Effector memory CD4-positive, alpha-beta T cell (primary cell): ENCODE measurements at regions not wholly inside any gene's neighbourhood (a gene's known extent, or its start where the extent isn't known, plus 50 kb on each side); places are given as distances from the start of the nearest gene placed in this dataset.
"Not testable (repeated sequence)": the region's sequence is repeated elsewhere in the genome, so short reads cannot be mapped to it uniquely, and the experiment has no call there.

Source experiments
- DNase-seq, 3 donors: peaks; one replicate each; pipeline ENCODE4 v3.0.0-alpha.2; 2020
- H3K27ac ChIP-seq: 2 replicates; pipeline ENCODE4 v1.7.0; 2013; ENCODE audit warnings: mild to moderate bottlenecking, low read length, moderate library complexity; ENCODE audit not compliant: insufficient read depth, poor library complexity, severe bottlenecking
- H3K27me3 ChIP-seq: replicated peaks from 2 replicates; pipeline ENCODE4 v1.7.0; 2013; ENCODE audit warnings: mild to moderate bottlenecking, low read length; ENCODE audit not compliant: insufficient read depth, control insufficient read depth, poor library complexity, severe bottlenecking
- H3K36me3 ChIP-seq: 2 replicates; pipeline ENCODE4 v1.7.0; 2013; ENCODE audit warnings: mild to moderate bottlenecking, low read length, moderate library complexity; ENCODE audit not compliant: control insufficient read depth, insufficient read depth
- H3K4me1 ChIP-seq: 2 replicates; pipeline ENCODE4 v1.7.0; 2013; ENCODE audit warnings: low read length, mild to moderate bottlenecking; ENCODE audit not compliant: control insufficient read depth, insufficient read depth, poor library complexity, severe bottlenecking
- H3K4me3 ChIP-seq: 2 replicates; pipeline ENCODE4 v1.7.0; 2013; ENCODE audit warnings: low read length, low read depth, mild to moderate bottlenecking; ENCODE audit not compliant: insufficient read depth, poor library complexity, severe bottlenecking
- H3K9me3 ChIP-seq: 2 replicates; pipeline ENCODE4 v1.7.0; 2013; ENCODE audit warnings: mild to moderate bottlenecking, low read length, moderate library complexity; ENCODE audit not compliant: control insufficient read depth

DNA sequence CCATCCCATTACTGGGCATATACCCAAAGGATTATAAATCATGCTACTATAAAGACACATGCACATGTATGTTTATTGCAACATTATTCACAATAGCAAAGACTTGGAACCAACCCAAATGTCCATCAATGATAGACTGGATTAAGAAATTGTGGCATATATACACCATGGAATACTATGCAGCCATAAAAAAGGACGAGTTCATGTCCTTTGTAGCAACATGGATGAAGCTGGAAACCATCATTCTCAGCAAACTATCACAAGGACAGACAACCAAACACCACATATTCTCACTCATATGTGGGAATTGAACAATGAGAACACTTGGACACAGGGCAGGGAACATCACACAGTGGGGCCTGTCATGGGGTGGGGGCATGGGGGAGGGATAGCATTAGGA, 181.5 kb upstream of the SPRY2 start:
- H3K9me3 ChIP-seq, DNase-seq: not testable (repeated sequence)

GRCh38 chr13:80516818-80517348, 176.0 kb upstream of the SPRY2 start:
- Histone ChIP-seq H3K36me3 (no peaks in the 10 kb centered on the region), H3K27me3 (no peaks in the 10 kb centered on the region), H3K4me3 (no peak overlapping the region), H3K27ac (no peak overlapping the region), H3K9me3 (no peaks in the 10 kb centered on the region), H3K4me1 (no peaks in the 10 kb centered on the region)
- no peak for DNase-seq

More for the DNA sequence above, 181.5 kb upstream of the SPRY2 start:
- H3K4me1 ChIP-seq, H3K4me3 ChIP-seq, H3K36me3 ChIP-seq, H3K27me3 ChIP-seq, H3K27ac ChIP-seq: not testable (repeated sequence)

DNA sequence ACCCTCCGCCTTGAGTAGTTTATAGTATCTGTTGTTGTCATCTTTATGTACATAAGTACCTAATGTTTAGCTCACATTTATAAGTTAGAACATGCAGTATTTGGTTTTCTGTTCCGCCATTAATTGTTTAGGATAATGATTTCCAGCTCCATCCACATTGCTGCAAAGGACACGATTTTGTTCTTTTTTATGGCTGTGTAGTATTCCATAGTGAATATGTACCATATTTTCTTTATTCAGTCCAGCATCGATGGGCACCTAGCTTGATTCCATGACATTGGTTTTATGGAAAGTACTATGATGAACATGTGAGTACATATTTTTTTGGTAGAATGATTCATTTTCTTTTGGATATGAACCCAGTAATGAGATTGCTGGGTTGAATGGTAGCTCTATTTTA, 174.4 kb upstream of the SPRY2 start:
- Histone ChIP-seq H3K9me3 (no peaks in the 10 kb centered on the region), H3K36me3 (no peaks in the 10 kb centered on the region), H3K4me1 (no peaks in the 10 kb centered on the region), H3K27ac (no peak overlapping the region), H3K27me3 (no peaks in the 10 kb centered on the region), H3K4me3 (no peak overlapping the region)
- DNase-seq: no peak

GRCh38 chr13:80513196-80513595, 172.3 kb upstream of the SPRY2 start:
- H3K27me3 ChIP-seq: no peaks in the 10 kb centered on the region
- H3K4me1 ChIP-seq: no peaks in the 10 kb centered on the region
- H3K36me3 ChIP-seq: no peaks in the 10 kb centered on the region
- no peak for DNase-seq
- no peak overlapping the region for H3K4me3 ChIP-seq
- no peak overlapping the region for H3K27ac ChIP-seq
- H3K9me3 ChIP-seq: no peaks in the 10 kb centered on the region

GRCh38 chr13:80510686-80511085, 169.8 kb upstream of the SPRY2 start:
- H3K4me1 ChIP-seq: no peaks in the 10 kb centered on the region
- DNase-seq: no peak
- no peak overlapping the region for H3K4me3 ChIP-seq
- H3K9me3 ChIP-seq: no peaks in the 10 kb centered on the region
- no peaks in the 10 kb centered on the region for H3K36me3 ChIP-seq
- no peak overlapping the region for H3K27ac ChIP-seq
- H3K27me3 ChIP-seq: no peaks in the 10 kb centered on the region

DNA sequence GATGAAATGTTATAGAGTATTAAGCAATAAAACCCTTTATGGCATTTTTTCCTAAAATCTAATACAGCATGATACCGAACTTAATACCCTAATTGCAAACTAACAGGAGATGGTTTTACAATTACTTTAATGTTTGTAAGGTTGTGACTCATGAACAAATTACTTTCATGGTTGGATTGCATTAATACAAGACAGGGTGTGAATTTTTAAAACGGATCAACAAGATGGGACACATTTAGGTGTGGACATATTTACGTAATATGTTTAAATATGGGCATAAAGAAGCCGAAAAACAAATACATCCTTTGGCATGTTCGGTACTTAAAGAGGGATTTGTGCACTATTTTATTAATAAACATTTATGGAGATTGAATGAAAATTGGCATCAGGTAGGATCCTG, 168.3 kb upstream of the SPRY2 start:
- no peak for DNase-seq
- Histone ChIP-seq H3K36me3 (no peaks in the 10 kb centered on the region), H3K27me3 (no peaks in the 10 kb centered on the region), H3K4me1 (no peaks in the 10 kb centered on the region), H3K27ac (no peak overlapping the region), H3K4me3 (no peak overlapping the region), H3K9me3 (no peaks in the 10 kb centered on the region)

DNA sequence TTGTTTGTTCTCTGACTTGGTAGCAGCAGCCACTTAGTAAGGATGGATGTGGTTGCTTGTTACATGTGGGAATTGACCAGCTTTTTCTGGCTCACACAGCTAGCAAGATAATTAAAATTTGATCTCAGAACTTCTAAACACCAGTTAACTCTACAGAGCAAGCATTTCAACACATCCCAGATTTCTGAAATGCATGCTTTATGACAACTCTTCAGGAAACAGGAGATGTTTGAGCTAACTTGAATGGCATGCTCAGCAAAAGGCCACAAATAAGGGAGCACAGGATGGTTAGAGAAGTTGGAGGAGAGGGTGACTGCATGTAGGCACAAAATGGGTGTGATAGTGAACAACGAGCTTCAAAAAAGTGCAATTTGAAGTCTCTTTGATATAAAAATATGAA, 167.1 kb upstream of the SPRY2 start:
- Histone ChIP-seq H3K27me3 (no peaks in the 10 kb centered on the region), H3K4me3 (no peak overlapping the region), H3K27ac (no peak overlapping the region), H3K4me1 (no peaks in the 10 kb centered on the region), H3K9me3 (no peaks in the 10 kb centered on the region), H3K36me3 (no peaks in the 10 kb centered on the region)
- DNase-seq: no peak

DNA sequence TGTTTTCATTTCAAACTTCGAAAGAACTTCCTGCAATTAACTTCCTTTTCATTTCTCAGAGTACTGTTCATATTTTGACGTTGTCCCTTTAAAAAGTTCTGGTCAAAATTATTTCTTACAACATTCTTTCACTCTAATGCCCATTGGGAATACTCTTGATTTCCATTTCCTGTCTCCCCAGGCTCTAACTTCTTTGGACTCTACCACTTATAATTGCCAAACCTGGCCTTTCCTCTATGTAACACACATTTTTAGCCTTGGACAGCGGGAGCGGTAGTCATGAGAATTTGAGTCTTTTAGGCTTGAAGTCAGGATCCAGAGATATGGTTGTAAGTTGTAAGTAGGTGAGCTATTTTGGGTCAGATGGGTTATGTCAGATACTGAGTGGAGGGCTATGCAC, 163.5 kb upstream of the SPRY2 start:
- no peak for DNase-seq

DNA sequence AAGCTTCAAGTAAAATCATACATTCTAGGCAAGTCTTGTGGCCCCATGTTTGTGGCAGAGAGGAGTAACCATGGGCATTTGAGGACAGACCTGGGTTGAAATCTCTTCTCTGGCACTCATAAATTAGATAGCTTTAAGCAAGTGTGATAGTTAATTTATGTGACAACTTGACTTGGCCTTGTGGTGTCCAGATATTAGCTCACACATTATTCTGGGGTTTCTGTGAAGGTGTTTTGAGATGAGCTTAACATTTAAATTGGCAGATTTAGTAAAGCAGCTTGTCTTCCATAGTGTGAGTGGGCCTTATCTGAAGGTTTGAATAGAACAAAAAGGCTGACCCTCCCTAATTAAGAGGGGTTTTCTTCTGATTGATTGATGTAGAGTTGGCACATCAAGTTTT, 161.4 kb upstream of the SPRY2 start:
- no peak for DNase-seq
- no peaks in the 10 kb centered on the region for H3K9me3 ChIP-seq
- no peak overlapping the region for H3K27ac ChIP-seq
- H3K27me3 ChIP-seq: no peaks in the 10 kb centered on the region
- H3K4me1 ChIP-seq: no peaks in the 10 kb centered on the region
- no peak overlapping the region for H3K4me3 ChIP-seq
- no peaks in the 10 kb centered on the region for H3K36me3 ChIP-seq

More for the DNA sequence above, 163.5 kb upstream of the SPRY2 start:
- H3K4me1 ChIP-seq: no peaks in the 10 kb centered on the region
- H3K27me3 ChIP-seq: no peaks in the 10 kb centered on the region
- no peaks in the 10 kb centered on the region for H3K9me3 ChIP-seq
- H3K4me3 ChIP-seq: no peak overlapping the region
- no peaks in the 10 kb centered on the region for H3K36me3 ChIP-seq
- H3K27ac ChIP-seq: no peak overlapping the region

DNA sequence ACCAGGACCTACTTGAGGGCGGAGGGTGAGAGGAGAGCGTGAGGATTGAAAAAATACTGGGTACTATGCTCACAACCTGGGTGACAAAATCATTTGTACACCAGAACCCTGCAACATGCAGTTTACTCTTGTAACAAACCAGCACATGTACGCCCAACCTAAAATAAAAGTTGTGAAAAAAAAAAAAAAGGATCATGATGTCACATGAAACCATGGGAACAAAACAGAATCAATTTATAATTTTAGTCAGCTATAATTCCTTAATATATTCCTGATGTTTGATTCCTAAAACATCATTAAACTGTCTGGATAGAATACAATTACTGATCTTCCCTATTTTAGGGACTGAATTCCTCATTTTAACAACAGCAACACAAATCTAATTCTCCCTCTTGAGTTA, 160.6 kb upstream of the SPRY2 start:
- no peaks in the 10 kb centered on the region for H3K9me3 ChIP-seq
- no peaks in the 10 kb centered on the region for H3K27me3 ChIP-seq
- no peak for DNase-seq
- H3K4me3 ChIP-seq: no peak overlapping the region
- no peak overlapping the region for H3K27ac ChIP-seq
- no peaks in the 10 kb centered on the region for H3K4me1 ChIP-seq
- no peaks in the 10 kb centered on the region for H3K36me3 ChIP-seq
